HEK293 (cell line): ENCODE measurements at regions not wholly inside any gene's neighbourhood (a gene's known extent, or its start where the extent isn't known, plus 50 kb on each side); places are given as distances from the start of the nearest gene placed in this dataset.

Experiments
- CTCF ChIP-seq: fragments of 450-650 bp; formaldehyde crosslinking; IDR thresholded peaks from 2 replicates; pipeline ENCODE4 v1.5.1; 2016; ENCODE audit warnings: missing biosample characterization, missing genetic modification characterization
- GLI4 ChIP-seq: fragments of 450-650 bp; formaldehyde crosslinking; IDR thresholded peaks from 2 replicates; pipeline ENCODE4 v1.5.1; 2016; ENCODE audit warnings: missing biosample characterization, missing genetic modification characterization

GRCh38 chr10:131830446-131831130, 70.2 kb upstream of the PPP2R2D start:
- TF ChIP-seq CTCF (tag by site-specific recombination) (no peak), GLI4 (tag by site-specific recombination) (no peak)
